ENCODE measurements at regions not wholly inside any gene's neighbourhood (a gene's known extent, or its start where the extent isn't known, plus 50 kb on each side); places are given as distances from the start of the nearest gene placed in this dataset.

DNA sequence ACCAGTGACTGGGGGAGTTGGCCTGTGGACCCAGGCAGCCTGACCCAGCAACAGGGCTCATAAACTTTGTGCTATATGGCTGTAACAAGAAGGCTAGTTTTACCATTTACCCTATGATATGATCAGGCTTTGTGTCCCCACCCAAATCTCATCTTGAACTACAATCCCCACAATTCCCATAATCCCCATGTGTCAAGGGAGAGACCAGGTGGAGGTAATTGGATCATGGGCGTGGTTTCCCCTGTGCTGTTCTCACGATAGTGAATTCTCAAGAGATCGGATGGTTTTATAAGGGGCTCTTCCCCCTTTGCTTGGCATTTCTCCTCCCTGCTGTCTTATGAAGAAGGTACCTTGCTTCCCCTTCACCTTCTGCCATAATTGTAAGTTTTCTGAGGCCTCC is 111.2 kb upstream of the NLRP1 start:
- no peak for DNase-seq

DNA sequence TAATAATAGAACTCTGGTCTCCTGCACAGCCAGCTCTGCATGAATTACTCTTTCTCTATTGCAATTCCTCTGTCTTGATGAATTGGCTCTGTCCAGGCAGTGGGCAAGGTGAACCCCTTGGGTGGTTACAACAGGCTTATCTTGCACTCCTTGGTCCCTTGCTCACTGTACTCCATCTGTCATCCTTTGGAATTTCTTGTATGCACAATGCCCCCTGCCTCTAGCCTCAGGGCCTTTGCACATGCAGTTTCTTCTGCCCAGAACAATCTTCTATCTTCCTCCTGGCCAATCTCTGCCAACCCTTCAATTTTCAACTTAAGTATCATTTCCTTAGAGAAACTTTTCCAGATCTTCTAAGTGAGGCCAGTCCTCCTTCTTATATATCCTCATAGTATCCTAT is 114.7 kb upstream of the NLRP1 start:
- DNase-seq = no peak

DNA sequence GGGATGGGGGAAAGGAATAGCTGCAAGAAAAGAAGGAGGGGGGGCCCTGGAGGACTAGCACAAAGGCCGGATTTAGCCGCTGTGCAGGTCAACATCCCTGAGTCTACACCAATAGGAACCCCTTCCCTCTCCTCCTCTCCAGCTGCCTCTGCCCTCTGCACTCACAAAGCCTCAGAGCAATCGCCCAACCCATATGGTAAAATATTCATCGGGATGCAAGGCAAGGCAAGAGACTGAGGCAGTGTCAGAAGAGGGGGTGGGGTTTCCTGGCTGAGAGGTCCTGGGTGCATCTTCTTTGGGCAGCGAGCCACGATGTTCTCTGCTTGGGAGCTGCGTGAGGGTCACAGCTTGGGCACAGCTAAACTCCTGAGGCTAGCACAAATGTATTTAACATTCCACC is 115.5 kb upstream of the NLRP1 start:
- DNase-seq = no peak

DNA sequence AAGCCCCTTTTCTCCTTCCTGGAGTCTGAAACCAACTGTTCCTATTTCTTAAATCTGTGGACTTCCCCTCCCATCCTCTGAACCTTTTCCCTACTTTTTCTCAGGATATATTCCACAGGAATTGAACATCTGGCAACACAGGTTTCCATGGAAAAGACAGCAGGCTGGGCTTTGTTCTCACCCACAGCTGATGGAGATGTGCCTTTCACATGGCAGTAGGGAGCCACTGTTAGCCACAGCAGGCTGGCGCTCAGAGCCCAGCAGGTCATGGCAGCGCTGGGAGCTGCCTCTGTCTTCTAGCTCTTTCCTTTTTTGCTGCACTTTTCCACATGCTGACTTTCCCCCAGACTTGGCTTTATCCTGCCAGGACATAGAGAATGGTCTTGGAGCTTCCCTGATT is 116.4 kb upstream of the NLRP1 start:
- no peak for DNase-seq

DNA sequence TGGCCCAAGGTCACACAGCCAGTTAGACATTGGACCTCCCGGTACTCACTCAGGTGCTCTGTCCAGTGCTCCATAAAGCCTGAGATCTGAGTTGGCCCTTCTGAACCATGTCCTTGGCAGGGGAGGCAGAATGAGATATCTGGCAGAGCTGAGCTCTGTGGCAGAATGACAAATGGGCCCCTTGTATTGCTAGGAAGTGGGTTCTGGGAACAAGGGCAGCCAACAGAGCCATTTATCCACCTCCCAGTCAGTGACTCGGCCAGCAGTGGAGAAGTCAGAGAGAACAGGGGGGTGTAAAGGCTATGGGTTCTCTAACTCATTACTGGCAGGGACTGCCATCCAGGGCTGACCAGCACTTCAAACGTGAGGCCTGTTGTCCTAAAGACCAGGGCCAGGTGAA is 117.1 kb upstream of the NLRP1 start:
- DNase-seq = no peak

DNA sequence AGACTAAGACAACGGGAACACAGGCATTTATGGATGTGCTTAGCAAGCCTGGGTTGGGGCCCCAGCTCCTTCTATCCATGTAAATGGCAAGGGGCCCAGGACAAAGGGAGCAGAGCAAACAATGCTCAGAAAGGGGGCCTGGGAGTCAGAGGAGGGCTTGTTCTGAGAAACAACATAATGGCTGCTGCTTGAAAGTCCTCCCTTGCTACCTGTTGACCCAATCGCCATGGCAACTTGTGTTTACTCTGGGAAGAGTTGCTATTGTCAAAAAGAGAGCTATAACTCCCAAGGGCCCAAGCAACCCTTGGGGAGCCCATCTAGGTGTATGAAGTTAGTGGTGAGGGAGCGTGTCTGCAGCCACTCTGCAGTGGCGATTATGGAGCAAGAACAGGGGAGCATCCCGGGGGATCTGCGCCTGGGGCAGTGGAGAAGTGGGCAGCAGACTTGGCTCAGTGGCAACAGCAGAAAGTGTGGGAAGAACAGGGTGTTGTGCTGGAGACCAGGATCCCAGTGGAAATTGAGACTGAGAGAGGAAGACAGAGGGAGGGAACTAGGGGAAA is 118.7 kb upstream of the NLRP1 start:
- no peak for DNase-seq

DNA sequence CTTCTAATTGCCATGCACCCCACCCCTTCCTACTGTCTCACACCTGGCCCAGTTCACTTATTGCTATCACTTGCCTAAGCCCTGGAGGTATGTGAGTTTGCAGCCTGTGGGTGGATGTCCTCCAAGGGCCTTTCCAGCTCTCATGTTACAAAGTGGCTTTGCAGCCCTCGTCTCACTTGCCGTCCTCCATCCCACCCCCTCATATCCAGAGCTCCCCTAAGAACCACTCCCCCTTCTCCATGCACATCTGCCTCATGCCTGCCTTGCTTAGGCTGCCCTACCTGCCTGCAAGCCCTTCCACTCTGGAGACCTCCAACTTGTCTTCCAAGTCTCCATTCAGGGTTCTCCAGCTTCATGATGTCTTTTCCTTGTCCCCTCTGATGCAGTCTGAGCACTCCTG is 119.4 kb upstream of the NLRP1 start:
- no peak for DNase-seq

DNA sequence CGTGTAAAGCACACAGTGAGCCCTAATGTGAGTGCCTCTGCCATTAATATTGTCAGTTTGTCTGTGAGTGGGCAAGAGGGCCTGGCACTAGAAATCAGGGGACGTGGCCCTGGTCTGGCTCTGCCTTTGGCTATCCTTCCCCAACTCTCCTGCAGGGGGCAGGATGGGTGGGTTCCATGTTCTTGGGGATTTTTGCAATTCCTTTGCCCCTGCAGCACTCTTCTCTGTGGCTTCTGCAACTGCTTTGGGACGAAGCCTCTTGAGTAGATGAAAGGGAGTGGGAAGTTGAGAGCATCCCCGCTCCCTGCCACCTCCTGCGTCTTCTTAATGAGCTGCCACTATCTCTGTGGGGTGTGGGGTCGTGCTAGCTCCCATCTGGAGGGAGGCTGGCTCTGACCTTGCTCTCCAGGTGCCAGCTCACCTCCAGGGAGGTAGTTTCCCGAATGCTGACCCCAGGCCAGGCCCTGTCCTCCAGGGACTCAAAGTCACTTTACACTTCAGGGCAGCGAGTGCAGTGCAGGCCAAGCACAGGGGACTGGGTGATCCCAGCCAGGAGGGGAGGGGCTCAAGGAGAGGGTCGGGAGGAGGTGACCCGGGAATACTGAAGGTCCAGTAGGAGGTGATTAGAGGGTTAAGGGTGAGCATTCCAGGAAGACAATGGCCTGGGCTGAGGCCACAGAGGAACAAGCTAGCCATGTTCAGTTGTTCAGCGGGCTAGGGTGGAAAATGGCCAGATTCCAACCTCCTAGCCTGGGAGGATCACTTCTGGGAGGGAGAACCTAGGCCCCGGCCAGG is 121.0 kb upstream of the NLRP1 start:
- no peak for DNase-seq

DNA sequence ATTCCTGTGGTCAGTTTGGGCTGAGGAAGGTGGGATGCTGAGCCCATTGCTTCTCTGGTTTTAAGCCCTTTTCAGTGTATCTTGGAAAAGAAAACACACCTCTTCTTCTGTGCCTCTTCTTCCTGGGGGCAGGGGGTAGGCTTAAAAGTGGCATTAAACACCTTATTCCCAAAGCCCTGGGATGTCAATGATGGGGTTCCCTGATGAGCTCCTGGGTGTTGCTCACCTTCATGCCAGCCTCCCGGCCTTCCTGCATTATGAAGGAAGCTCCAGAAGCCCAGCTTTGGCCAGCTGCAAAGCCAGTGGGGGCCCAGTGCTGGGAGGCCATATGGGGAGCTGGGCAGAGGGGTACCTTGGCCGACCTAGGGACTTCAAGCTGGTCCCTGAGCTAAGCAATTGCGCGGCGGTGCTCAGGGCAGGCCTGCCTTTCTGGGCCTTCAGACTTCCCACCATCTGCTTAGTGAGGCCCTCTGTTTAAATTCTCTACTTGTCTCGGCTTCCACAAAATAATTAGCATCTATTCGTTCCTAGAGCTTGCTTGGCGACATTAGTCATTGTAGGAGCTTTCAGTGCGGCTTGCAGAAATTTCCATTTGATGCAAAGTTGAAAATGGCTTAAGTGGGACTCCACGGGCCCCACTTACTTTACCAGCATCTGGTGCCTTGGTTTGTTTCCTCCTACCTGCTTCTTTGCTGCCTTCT is 121.7 kb upstream of the NLRP1 start:
- DNase-seq = no peak

DNA sequence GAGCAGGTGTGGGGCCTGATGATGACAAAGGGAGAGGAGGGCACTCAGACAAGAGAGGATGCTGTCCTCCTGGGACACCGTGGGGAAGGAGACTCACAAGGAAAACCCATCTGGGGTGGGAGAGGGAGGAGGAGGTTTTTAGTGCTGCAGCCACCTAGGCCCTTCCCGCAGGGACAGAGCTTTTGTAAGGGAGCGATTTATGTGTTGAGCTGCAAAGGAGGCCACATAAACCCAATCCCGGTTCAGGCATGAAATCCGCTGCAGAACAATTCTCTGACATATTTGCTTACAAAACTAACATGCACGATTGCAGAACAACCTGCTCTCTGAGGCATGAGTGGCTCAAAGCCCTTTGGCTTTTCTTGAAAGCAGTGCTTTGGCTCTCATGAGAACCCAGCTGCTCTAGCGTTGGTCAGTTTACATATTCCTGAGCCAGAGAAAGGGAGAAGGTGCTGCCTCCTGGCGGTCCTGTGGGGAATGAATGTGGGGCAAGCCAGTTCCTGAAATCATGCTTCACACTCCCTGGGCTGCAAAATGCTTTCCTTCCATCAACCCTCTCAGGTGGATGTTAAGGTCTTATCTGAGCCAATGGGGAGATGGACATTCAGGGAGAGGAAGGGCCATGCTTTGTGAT is 122.4 kb upstream of the NLRP1 start:
- DNase-seq = peak; percentile 3

DNA sequence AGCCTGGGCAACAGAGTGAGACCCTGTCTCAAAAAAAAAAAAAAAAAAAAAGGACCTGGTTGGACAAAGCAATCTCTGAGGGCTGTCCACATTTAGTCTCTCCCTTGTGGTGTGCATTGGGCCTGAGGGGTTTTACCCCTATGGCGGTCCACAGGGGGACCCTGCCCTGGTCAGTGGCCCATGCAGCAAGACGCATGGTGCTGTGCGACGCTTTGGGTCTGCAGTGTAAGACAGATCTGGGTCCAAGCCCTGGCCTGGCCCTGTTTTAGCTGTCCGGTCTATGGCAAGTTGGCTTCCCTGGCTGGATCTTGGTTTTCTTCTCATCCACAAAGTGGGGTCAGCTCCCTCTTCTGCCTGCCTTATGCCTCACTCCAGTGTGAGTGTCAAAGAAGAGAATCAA is 123.2 kb upstream of the NLRP1 start:
- DNase-seq = no peak

DNA sequence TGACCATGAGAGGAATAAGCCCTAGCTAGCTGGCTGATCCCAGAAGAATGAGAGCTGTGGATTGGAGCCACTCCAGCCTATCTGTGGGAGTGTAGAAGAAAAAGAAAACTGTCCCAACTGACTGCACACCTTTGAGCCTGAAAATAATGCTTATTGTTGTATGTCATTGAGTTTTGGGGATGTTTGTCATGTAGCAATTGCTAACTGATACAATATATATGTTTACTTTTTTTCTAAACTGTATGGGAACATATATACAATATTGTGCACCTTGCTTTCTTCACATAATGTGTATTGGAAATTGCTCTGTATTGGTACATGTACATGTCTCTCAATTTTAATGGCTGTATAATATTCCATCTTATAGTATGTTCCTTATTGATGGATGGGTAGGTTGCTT is 124.0 kb upstream of the NLRP1 start:
- DNase-seq = no peak

DNA sequence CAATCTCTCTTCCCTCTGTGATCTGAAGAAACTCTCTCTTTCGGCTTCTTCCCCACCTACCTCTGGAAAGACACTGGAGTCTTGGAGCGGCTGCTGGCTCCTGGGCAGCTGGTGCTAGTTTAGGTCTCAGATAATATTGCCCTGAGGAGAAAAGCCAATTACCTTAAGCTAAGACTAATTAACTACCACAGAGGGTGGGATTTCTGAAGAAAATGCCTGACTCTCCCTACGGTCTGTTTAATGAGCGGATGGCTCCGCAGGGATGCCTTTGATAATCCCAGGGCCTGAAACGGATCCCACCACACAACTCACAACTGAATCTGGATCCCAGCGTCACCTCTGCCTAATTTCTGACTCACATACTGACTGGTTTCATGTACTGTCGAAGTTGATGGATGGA is 127.0 kb upstream of the NLRP1 start:
- no peak for DNase-seq

DNA sequence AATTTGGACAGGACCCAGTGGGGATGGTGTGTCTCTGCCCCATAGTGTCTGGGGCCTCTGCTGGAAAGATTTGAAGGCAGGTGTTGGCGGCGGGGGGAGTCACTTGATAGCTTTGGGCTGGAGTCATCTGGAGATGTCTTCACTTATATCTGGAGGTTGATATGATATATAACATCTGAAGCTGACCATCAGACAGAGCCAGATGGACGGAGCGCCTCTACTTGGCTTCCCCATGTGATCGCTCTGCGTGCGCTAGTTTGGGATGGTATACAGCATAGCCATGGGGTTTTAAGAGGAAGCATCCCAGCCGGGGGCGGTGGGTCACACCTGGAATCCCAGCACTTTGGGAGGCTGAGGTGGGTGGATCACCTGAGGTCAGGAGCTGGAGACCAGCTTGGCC is 130.7 kb upstream of the NLRP1 start:
- DNase-seq = no peak

DNA sequence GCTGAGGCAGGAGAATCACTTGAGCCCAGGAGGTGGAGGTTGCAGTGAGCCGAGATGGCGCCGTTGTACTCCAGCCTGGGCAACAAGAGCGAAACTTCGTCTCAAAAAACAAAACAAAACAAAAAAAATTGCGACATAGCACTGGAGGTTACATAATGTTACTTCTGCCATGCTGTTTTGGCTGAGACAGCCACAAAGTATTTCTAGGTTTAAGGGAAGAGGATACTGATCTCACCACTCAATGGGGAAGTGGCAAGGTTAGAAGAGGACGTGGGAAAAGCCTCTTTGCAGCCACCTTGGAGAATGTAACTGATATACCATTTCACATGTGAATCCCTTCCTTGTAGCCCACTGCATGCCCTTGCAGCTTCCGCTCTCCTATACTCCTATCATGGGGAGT is 131.2 kb upstream of the NLRP1 start:
- DNase-seq = no peak

DNA sequence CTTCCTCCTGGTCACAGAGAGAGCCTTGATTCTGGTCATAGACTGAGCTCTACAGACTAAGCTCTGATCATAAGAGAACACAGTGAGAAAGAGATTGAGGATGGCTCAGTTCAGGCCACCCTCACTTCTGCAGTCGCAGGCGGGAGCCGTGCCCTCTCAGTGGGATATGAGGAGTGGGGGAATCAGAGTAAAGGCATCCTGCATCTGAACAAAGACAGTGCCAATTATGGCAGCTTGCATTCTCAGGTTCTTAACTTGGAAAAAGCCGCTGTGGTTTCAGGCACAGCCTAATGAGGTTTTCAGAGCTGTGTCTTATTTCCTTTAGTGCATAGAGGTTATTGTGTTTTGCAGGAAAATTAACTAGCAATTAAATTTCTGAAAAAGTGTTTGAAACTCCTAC is 134.4 kb upstream of the NLRP1 start:
- DNase-seq = no peak

DNA sequence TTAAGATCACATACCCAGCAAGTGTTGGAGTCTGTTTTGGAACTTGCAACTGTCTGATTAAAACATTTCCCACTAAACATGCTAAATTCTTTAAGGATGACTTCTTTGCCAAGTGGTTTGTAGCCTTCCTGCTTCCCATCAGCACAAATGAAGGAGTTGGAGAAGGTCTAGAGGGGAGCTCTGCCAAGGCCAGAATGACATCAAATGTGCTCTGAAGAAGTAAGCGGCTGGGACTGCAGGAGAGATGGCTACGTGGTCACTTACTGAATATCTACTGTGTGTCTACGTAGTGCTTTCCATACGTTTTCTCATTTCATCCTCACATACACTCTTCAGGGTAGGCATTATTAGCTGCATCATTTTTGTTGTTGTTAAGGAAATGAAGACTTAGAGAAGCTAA is 135.7 kb upstream of the NLRP1 start:
- no peak for DNase-seq

DNA sequence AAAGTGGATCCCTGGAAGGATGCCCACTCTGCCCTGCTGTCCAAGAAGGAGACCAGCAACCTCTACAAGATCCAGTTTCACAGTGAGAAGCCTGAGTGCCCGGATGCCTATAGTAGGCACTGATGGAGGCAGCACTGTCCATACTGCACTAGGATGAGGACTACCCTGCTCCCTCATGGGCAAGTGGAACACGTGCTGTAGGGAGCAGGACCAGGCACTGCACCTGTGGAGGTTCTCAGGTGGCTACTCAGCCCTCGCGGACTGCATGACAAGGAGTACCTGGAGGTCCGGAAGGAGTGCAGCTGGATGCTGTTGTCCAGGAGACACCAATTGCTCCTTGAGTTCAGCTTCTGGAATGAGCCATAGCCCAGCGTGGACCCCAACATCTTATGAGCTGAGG is 146.1 kb upstream of the NLRP1 start:
- no peak for DNase-seq

DNA sequence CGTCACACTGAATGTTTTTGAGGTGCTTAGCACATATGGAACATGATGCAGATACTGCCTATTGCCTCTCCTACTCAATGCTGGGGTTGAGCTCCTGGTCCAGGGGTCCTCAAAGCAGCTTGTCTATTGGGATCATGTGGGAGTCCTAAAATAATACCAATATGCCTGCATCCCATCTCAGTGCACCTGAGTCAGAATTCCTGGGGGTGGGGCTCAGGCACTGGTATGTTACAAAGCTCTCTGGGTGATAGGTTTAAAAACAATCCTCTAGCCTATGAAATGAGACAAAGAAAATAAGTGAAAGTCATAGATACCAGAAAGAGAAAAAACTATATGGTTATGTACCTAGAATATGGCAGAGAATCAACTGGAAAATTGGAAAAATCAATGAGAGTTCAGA is 156.6 kb upstream of the NLRP1 start:
- DNase-seq = no peak

DNA sequence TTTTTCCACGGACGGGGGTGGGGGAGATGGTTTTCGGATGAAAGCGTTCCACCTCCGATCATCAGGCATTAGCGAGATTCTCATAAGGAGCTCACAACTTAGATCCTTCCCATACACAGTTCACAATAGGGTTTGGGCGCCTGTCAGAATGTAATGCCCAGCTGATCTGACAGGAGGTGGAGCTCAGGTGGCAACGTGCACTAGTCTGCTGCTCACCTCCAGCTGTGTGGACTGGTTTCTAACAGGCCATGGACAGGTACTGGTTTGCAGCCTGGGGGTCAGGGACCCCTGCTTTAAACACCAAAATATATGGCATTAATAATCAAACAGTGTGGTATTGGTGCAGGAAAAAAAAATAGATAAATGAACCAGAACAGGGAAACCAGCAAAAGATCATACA is 157.5 kb upstream of the NLRP1 start:
- DNase-seq = no peak

DNA sequence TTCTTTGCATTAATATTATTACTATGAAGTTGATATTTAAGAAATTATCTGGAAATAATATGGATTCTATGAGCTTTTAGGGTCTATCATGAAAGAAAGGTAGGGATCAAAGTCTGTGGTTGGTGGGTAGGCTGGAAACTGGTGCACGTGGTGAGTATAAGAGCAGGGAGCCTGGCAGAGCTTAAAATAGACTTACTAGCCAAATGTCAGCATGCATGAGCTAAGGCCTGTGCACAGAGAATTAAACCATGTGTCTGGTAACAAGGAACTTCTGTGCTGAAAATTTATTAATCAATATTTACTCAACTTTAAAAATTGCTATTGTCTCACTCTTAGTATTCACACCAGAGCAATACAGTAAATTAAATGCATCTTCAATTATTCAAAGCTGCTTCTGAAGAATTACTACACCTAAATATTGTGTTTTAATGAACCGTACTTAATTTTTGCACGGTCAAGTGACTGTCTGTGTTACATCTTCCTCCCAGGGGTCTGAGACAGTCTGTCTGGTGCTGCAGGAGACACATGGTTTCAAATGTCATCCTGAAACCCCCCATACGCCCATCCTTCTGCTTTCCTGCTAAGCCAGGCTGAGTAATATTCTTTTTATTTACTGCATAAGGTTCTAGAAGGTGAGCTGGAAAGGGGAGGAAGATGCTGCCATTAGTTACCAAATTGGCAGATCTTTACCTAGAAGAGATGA is 161.0 kb upstream of the NLRP1 start:
- DNase-seq = no peak

DNA sequence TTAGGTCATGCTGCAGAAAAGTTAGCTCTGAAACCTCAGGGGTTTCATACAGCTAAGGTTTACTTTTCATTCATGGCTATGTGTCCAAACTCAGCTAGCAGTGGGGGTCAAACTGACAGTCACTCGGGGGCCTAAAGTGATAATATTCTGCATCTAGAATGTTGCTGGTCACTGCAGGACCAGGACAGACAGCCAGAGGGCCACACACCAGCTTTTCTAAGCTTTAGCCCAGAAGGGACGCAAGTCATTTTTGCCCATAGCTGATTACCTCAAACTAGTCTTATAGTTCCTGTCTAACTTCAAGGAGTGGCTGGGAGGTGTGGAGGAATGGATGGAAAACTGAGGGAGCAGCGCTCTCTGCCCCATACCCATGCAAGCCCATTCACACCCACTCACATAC is 163.0 kb upstream of the NLRP1 start:
- no peak for DNase-seq

DNA sequence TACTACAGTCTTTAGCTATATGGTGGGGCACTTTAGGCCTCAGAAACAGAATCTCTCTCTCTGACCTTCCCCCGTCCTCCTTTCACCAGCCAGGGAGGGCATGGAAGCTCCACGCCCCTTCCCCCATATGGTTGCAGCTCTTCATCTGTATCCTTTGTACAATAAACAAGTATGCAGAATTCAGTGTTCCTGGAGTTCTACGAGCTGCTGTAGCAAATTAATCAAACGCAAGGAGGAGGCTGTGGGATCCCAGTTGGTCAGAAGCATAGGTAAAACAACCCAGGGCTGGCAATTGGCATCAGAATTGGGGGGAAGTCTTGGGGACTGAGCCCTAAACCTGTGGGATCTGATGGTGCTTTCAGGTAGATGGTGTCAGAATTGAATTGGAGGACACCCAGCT is 163.7 kb upstream of the NLRP1 start:
- DNase-seq = no peak

Data from NCI-H2029 (cell line).